ENCODE measurements at regions not wholly inside any gene's neighbourhood (a gene's known extent, or its start where the extent isn't known, plus 50 kb on each side); places are given as distances from the start of the nearest gene placed in this dataset.
A peak's percentile ranks its signal among the peaks of the same experiment; 100 is the strongest.

DNA sequence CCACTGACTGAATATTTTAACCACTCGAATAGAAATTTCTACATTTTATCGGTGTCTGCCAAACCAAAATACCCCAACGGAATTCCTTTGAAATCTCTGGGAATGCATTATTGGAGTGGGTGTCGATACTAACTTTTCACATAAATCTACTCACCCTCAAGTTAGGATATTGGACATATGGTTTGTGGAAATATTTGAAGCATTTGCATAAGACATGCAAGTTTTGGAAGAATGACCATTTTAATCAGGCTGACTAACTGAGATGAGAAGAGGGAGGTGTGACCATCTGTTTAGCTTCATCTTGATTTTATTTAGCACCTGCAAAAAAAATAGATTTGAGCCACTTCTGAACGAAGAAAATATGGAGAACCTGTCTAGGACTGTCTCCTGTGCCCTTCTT lies 61.2 kb downstream of the KLF6 start:
- DNase-seq (ENCODE audit: insufficient read length, low spot score) (no peak), FAIRE-seq (no peak)

- no peak for FAIRE-seq
Observed at GRCh38 chr10:3720228-3721019, 64.6 kb downstream of the KLF6 start.

DNA sequence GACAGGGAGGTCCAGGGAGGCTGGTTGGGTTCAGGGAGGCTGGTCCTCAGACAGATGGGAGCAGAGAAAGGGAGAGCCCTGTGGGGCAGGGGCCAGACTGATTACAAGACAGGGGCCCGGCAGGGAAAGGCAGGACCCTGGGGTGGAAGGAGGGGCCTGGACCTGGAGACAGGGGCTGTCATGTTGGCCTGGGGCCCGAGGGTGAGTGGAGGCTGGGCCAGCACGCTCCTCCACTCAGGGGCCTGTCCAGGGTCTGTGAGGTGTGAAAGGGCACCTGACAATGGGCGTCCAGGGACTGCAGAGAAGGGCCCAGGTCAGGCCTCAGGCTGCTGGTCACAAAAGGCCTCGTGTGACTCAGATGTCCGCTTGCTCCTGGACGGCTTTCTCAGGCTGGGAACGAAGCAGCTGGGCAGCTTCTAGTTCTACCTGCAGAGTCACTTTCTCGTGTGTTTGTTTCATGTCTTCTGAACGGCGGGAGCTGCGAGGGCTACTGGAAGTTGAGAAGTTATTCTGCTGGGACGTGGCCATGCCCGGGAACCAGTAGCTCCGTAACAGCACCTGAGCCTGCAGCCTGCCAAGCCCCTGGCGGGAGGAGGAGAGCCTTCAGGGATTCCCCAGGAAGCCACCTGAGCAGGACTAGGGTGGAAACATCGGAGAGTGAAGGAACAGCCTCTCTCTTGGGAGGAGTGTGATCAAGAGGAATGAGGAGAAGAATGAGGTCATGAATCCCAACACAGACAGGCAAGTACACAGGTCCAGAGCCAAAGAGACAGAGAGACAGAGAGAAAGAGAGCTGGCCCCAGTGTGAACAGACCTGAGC lies 65.8 kb downstream of the KLF6 start:
- no peak for DNase-seq (ENCODE audit: insufficient read length, low spot score)
- no peak for FAIRE-seq

More at GRCh38 chr10:3720228-3721019, 64.6 kb downstream of the KLF6 start:
- DNase-seq (ENCODE audit: insufficient read length, low spot score): no peak

- DNase-seq (ENCODE audit: insufficient read length, low spot score) (no peak), FAIRE-seq (no peak)
Observed at GRCh38 chr10:3716093-3716492, 68.9 kb downstream of the KLF6 start.

DNA sequence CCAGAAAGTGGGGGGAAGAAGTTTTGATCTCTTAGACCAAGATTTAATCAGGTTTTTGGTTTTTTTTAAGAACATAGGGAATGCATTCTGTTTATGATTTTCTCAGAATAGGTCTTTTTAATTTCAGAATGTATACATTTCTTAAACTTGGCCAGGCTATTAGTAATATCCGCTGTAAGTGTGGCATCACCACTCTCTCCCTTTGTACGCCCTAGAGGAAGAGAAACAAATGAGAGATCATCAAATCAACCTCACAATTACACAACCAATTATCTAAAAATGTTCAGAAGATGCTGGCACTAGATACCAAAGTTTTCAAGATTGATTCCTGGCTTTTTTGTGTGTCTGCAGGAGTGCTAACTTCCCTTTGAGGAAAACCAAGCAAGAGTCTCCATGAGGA lies 70.0 kb downstream of the KLF6 start:
- FAIRE-seq (no peak), DNase-seq (ENCODE audit: insufficient read length, low spot score) (no peak)

DNA sequence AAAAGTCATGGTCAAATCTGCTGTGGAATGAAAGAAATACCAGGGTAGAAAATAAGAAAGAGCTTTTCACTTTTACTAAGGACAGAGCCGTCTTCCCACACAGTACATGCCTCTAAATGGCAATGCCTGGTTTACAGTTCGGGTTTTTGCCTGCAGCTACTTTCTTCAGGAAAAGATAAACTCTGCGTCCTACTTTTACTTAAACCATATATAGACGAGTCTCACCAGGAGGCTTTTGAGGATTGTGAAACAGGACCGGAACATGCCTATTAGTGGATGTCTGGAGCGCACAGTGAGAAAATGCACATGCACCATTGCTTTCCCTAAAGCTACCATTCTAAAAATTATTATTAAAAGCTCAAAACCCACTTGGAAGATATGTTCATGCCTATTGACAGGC lies 70.5 kb downstream of the KLF6 start:
- FAIRE-seq: no peak
- no peak for DNase-seq (ENCODE audit: insufficient read length, low spot score)

- DNase-seq (ENCODE audit: insufficient read length, low spot score) (no peak), FAIRE-seq (no peak)
Observed at GRCh38 chr10:3712707-3713106, 72.3 kb downstream of the KLF6 start.

DNA sequence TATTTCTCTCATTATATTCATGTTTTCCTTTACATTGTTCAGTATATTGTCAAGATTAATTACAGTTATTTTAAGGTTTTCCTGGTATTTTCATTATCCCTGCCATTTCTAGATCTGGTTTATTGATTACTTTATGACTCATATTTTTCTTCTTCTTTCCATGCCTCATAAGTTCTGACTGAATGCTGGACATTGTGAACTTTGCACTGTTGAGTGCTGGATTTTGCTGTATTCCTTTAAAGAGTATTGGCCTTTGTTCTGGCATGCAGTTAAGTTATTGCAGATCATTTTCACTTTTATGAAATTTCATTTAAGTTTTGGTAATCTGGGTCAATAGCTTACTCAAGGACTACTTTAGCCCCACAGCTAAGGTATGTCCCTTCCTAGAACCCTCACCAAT lies 73.1 kb downstream of the KLF6 start:
- FAIRE-seq: no peak

GRCh38 chr10:3710764-3711163 lies 74.2 kb downstream of the KLF6 start:
- DNase-seq (ENCODE audit: insufficient read length, low spot score) (no peak), FAIRE-seq (peak; percentile 81)

More for the DNA sequence above, 73.1 kb downstream of the KLF6 start:
- DNase-seq (ENCODE audit: insufficient read length, low spot score): no peak

- FAIRE-seq: no peak
- DNase-seq (ENCODE audit: insufficient read length, low spot score): no peak
Observed at GRCh38 chr10:3709456-3710060, 75.5 kb downstream of the KLF6 start.

DNA sequence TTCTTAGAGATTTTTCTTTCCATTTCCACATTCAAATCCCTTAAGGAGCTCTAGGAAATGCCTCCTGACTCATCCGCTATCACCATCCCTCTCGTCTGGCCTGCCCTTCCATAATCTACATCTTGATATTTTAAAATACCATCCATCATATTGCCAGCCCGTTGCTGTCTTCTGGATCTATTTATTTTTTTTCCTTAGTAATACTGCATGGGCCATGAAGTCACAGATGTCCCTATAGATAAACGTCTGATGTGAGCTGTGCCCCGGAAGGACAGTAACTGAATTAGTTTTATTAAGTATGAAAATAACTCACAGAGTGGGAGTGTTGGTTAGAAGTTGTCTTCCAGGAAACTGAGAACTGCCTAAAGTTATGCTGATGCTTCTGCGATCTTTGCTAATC lies 76.2 kb downstream of the KLF6 start:
- no peak for FAIRE-seq
- DNase-seq (ENCODE audit: insufficient read length, low spot score): peak; percentile 5

- no peak for FAIRE-seq
- DNase-seq (ENCODE audit: insufficient read length, low spot score): no peak
Observed at GRCh38 chr10:3704565-3705325, 80.3 kb downstream of the KLF6 start.

DNA sequence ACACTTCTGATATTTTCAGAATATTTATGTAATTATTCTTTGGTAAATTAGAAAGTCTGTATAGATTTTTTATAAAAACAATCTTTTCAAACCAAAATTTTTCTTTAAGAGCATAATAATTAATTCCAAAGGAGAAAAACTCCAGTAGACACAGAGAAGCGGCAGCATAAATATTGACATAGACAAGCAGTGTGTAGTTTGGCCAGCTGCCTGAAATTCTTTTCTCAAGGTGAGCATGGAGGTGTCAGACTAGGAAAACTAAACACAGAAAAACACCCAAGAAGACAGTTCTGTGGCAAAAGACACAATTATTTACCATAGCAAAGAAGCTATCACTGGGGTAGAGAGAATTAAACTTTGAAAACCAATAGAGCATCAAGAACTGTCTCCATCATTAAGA lies 82.4 kb downstream of the KLF6 start:
- DNase-seq (ENCODE audit: insufficient read length, low spot score) (no peak), FAIRE-seq (no peak)

DNA sequence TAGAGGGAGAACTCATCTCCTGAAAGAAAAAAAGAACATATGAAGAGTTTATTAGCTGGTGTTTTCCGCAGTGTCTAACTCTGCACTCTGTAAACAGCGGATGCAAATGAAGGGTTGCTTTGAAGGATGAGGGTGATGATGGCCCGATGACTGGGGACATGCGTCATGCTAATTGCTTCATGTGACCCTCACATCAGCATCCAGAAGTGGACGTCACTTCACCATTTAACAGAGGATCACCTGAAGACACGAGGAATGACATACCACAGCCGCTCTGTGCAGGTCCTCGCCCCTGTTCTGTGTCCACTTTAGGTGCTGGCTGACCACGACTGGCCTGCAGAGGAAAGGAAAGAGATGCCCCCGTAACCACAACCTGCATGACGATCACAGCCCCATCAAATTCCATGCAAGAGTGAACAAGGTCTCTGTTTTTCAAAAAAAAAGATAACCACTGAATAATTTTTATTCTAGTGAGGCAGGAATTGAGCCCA lies 82.9 kb downstream of the KLF6 start:
- FAIRE-seq (no peak), DNase-seq (ENCODE audit: insufficient read length, low spot score) (no peak)

DNA sequence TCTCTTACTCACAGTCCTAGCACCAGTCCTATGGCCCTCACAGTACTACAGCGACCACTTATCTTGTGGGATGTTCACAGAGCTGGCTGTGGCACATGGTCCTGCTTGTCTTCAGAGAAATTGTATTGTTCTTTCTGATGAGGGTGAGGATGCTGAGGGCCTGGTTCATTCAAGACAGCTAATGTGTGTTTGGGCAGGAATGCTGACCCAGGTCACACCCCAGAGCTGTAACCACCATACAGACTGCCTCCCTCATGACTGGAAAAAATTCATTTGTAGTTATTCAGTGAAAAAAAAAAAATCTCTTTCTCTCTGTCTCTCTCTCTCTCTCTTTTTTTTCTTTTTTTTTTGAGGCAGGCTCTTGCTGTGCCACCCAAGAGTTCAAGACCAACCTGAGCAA lies 83.5 kb downstream of the KLF6 start:
- DNase-seq (ENCODE audit: insufficient read length, low spot score): no peak
- no peak for FAIRE-seq

DNA sequence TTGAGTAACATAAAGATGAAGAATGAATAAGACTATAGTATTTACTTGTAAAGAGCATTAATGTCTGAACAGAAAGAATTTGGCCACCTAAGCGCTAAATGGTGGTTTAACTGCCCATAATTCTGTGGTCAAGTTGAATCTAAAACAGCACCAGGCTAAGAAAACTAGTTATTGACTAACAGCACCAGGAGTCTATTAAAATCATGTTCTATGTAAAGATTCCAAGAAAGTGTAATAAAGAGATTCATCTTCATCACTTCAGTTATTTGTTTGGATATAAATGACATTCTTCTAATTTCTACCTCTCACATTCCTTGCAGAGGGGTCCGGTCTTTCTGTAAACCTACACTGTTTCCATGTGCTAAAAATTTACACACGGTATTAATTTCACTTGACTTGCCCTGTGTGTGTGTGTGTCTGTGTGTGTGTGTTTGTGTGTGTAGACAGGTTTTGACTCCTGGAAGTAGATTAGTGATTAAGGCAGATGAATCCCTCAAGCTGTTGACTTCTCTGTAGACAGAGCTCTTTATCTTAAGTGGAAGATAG lies 84.4 kb downstream of the KLF6 start:
- FAIRE-seq: no peak
- no peak for DNase-seq (ENCODE audit: insufficient read length, low spot score)

- DNase-seq (ENCODE audit: insufficient read length, low spot score) (no peak), FAIRE-seq (no peak)
Observed at GRCh38 chr10:3699916-3700315, 85.1 kb downstream of the KLF6 start.

GRCh38 chr10:3698312-3698711 lies 86.7 kb downstream of the KLF6 start:
- DNase-seq (ENCODE audit: insufficient read length, low spot score): no peak
- no peak for FAIRE-seq

- DNase-seq (ENCODE audit: insufficient read length, low spot score) (no peak), FAIRE-seq (no peak)
Observed at GRCh38 chr10:3693698-3694080, 91.3 kb downstream of the KLF6 start.

DNA sequence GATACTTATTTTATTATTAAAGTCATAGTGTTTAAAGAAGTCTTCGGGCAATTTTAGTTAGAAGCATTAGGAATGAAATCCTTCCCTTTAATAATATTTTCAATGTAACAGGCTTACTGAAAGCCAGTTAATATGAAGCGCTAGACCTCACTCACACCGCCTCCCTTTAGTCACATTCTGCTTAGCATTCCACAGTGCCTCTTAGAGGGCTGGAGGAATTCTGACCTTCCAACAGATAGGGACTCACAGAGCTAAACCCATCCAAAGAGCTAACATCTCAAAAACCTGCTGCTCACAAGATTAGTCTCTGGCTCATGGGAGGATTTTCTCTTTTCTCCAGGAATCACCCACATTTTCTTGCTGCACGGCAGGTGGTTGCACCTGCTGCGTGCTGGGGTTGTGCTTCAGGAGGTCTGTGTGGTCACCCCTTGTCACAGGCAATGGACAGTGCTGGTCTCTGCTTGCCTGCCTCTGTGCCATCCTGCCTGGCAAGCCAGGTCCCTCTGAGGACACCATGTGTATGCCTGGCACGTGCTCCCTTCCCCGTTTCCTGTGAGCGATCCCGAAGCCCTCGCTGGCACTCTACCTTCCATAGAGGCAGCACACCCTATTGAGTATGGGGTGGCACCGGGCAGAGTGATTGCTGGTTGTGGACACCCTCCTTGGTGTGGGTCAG lies 91.8 kb downstream of the KLF6 start:
- FAIRE-seq (no peak), DNase-seq (ENCODE audit: insufficient read length, low spot score) (no peak)
